GM23338 (cell line): ENCODE measurements at regions not wholly inside any gene's neighbourhood (a gene's known extent, or its start where the extent isn't known, plus 50 kb on each side); places are given as distances from the start of the nearest gene placed in this dataset.

Source experiments
- CREB1 ChIP-seq: fragments of 250-450 bp; sonication (Bioruptor Pico); IDR thresholded peaks from 2 replicates; pipeline ENCODE4 v1.5.0; 2020; ENCODE audit warnings: low read depth, mild to moderate bottlenecking, moderate library complexity
- EZH2 ChIP-seq: fragments of 200-600 bp; sonication (generic); IDR thresholded peaks from one replicate; pipeline ENCODE4 v1.8.0; 2017; ENCODE audit warnings: antibody characterized with exemption, mild to moderate bottlenecking, low read depth; ENCODE audit not compliant: unreplicated experiment
- EZH2phosphoT487 ChIP-seq: fragments of 200-600 bp; sonication (generic); IDR thresholded peaks from one replicate; pipeline ENCODE4 v1.8.1; 2018; ENCODE audit warnings: antibody characterized with exemption; ENCODE audit not compliant: unreplicated experiment
- JUNB ChIP-seq: IDR thresholded peaks from one replicate; pipeline ENCODE4 v1.6.1; 2016; ENCODE audit warnings: antibody characterized with exemption; ENCODE audit not compliant: unreplicated experiment
- NANOG ChIP-seq: IDR thresholded peaks from 2 replicates; pipeline ENCODE4 v1.6.1; 2016; ENCODE audit warnings: antibody characterized with exemption, borderline replicate concordance
- POLR2AphosphoS5 ChIP-seq: IDR thresholded peaks from 2 replicates; pipeline ENCODE4 v1.6.1; 2016; ENCODE audit warnings: antibody characterized with exemption, low read depth
- STAT1 ChIP-seq: IDR thresholded peaks from one replicate; pipeline ENCODE4 v1.6.1; 2016; ENCODE audit warnings: antibody characterized with exemption; ENCODE audit not compliant: unreplicated experiment
- ZNF114 ChIP-seq: fragments of 250-450 bp; sonication (Bioruptor Pico); IDR thresholded peaks from 2 replicates; pipeline ENCODE4 v1.5.0; 2020; ENCODE audit warnings: mild to moderate bottlenecking, moderate library complexity
- ZNF331 ChIP-seq: fragments of 250-450 bp; sonication (Bioruptor Pico); IDR thresholded peaks from 2 replicates; pipeline ENCODE4 v1.5.0; 2020; ENCODE audit warnings: low read depth, mild to moderate bottlenecking, moderate library complexity
- TF ChIP-seq, protein P1 (sequence below): fragments of 250-450 bp; sonication (Bioruptor Pico); IDR thresholded peaks from 2 replicates; pipeline ENCODE4 v1.5.0; 2020; ENCODE audit warnings: mild to moderate bottlenecking, moderate library complexity
- TF ChIP-seq, protein P2 (sequence below): IDR thresholded peaks from one replicate; pipeline ENCODE4 v1.6.1; 2018; ENCODE audit warnings: antibody characterized with exemption; ENCODE audit not compliant: unreplicated experiment
- TF ChIP-seq, protein P3 (sequence below): IDR thresholded peaks from 2 replicates; pipeline ENCODE4 v1.6.1; 2016; ENCODE audit warnings: antibody characterized with exemption

DNA sequence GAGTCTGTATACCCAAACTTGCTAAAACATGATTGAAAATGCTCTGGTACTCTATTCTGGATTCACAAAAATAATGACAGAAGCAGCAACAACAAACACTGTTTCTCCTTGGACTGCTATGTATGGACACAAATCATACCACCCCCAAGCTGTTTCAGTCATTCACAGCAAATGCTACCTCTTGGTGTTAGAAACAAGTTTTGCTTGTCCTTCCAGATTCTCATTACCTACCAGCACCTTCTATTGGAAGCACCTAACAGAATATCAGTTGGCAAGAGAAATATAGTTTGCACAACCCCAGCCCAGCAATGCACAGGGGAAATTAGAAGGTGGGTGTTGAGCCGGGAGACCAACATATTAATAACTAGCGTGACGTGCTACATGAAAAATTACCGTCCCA, 1950.9 kb downstream of the C4orf33 start (continued):
- TF ChIP-seq, protein P1, sequence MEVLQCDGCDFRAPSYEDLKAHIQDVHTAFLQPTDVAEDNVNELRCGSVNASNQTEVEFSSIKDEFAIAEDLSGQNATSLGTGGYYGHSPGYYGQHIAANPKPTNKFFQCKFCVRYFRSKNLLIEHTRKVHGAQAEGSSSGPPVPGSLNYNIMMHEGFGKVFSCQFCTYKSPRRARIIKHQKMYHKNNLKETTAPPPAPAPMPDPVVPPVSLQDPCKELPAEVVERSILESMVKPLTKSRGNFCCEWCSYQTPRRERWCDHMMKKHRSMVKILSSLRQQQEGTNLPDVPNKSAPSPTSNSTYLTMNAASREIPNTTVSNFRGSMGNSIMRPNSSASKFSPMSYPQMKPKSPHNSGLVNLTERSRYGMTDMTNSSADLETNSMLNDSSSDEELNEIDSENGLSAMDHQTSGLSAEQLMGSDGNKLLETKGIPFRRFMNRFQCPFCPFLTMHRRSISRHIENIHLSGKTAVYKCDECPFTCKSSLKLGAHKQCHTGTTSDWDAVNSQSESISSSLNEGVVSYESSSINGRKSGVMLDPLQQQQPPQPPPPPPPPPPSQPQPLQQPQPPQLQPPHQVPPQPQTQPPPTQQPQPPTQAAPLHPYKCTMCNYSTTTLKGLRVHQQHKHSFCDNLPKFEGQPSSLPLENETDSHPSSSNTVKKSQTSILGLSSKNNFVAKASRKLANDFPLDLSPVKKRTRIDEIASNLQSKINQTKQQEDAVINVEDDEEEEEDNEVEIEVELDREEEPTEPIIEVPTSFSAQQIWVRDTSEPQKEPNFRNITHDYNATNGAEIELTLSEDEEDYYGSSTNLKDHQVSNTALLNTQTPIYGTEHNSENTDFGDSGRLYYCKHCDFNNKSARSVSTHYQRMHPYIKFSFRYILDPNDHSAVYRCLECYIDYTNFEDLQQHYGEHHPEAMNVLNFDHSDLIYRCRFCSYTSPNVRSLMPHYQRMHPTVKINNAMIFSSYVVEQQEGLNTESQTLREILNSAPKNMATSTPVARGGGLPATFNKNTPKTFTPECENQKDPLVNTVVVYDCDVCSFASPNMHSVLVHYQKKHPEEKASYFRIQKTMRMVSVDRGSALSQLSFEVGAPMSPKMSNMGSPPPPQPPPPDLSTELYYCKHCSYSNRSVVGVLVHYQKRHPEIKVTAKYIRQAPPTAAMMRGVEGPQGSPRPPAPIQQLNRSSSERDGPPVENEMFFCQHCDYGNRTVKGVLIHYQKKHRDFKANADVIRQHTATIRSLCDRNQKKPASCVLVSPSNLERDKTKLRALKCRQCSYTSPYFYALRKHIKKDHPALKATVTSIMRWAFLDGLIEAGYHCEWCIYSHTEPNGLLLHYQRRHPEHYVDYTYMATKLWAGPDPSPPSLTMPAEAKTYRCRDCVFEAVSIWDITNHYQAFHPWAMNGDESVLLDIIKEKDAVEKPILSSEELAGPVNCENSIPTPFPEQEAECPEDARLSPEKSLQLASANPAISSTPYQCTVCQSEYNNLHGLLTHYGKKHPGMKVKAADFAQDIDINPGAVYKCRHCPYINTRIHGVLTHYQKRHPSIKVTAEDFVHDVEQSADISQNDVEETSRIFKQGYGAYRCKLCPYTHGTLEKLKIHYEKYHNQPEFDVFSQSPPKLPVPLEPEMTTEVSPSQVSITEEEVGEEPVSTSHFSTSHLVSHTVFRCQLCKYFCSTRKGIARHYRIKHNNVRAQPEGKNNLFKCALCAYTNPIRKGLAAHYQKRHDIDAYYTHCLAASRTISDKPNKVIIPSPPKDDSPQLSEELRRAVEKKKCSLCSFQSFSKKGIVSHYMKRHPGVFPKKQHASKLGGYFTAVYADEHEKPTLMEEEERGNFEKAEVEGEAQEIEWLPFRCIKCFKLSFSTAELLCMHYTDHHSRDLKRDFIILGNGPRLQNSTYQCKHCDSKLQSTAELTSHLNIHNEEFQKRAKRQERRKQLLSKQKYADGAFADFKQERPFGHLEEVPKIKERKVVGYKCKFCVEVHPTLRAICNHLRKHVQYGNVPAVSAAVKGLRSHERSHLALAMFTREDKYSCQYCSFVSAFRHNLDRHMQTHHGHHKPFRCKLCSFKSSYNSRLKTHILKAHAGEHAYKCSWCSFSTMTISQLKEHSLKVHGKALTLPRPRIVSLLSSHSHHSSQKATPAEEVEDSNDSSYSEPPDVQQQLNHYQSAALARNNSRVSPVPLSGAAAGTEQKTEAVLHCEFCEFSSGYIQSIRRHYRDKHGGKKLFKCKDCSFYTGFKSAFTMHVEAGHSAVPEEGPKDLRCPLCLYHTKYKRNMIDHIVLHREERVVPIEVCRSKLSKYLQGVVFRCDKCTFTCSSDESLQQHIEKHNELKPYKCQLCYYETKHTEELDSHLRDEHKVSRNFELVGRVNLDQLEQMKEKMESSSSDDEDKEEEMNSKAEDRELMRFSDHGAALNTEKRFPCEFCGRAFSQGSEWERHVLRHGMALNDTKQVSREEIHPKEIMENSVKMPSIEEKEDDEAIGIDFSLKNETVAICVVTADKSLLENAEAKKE (CRISPR knock-in tag): no peak
- TF ChIP-seq EZH2: no peak
- no peak for TF ChIP-seq CREB1 (CRISPR knock-in tag)
- TF ChIP-seq, protein P2, sequence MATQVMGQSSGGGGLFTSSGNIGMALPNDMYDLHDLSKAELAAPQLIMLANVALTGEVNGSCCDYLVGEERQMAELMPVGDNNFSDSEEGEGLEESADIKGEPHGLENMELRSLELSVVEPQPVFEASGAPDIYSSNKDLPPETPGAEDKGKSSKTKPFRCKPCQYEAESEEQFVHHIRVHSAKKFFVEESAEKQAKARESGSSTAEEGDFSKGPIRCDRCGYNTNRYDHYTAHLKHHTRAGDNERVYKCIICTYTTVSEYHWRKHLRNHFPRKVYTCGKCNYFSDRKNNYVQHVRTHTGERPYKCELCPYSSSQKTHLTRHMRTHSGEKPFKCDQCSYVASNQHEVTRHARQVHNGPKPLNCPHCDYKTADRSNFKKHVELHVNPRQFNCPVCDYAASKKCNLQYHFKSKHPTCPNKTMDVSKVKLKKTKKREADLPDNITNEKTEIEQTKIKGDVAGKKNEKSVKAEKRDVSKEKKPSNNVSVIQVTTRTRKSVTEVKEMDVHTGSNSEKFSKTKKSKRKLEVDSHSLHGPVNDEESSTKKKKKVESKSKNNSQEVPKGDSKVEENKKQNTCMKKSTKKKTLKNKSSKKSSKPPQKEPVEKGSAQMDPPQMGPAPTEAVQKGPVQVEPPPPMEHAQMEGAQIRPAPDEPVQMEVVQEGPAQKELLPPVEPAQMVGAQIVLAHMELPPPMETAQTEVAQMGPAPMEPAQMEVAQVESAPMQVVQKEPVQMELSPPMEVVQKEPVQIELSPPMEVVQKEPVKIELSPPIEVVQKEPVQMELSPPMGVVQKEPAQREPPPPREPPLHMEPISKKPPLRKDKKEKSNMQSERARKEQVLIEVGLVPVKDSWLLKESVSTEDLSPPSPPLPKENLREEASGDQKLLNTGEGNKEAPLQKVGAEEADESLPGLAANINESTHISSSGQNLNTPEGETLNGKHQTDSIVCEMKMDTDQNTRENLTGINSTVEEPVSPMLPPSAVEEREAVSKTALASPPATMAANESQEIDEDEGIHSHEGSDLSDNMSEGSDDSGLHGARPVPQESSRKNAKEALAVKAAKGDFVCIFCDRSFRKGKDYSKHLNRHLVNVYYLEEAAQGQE: no peak
- TF ChIP-seq ZNF114: no peak
- TF ChIP-seq NANOG: no peak
- TF ChIP-seq, protein P3, sequence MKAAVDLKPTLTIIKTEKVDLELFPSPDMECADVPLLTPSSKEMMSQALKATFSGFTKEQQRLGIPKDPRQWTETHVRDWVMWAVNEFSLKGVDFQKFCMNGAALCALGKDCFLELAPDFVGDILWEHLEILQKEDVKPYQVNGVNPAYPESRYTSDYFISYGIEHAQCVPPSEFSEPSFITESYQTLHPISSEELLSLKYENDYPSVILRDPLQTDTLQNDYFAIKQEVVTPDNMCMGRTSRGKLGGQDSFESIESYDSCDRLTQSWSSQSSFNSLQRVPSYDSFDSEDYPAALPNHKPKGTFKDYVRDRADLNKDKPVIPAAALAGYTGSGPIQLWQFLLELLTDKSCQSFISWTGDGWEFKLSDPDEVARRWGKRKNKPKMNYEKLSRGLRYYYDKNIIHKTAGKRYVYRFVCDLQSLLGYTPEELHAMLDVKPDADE: no peak
- TF ChIP-seq ZNF331: no peak
- TF ChIP-seq POLR2AphosphoS5: no peak
- no peak for TF ChIP-seq STAT1
- no peak for TF ChIP-seq EZH2phosphoT487
- TF ChIP-seq JUNB: no peak
